ENCODE measurements at regions not wholly inside any gene's neighbourhood (a gene's known extent, or its start where the extent isn't known, plus 50 kb on each side); places are given as distances from the start of the nearest gene placed in this dataset.

DNA sequence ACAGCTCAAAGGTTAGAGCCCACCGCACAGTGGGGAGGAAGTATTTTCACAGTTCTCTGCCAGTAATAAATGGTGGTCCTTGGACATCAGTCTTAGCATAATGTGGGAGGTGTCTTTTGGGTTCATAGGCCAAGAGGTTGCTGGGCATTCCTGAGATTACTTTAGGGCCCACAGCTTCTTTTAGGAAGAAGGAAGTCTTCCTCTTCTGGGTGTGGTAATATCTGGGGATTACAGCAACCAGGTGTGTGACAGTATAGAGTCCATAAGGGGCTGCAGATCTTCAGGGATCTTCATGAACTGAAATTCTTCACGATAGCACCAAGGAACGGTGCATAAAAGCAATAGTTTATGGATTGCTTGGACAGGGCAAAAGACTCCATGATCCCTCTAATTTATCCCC lies 56.2 kb upstream of the PTGR2 start:
- ChIA-PET CTCF (no interaction called here), POLR2A (no interaction called here)
- intact Hi-C loops (cut with micrococcal nuclease), result no loop called here

GRCh38 chr14:73794146-73794545 lies 57.5 kb upstream of the PTGR2 start:
- CTCF ChIA-PET, result no interaction called here
- Mint-ChIP-seq H3K4me1 (peaks cover under 1% of the 10 kb centered on the region), H3K4me3 (no peak overlapping the region), H3K27ac (no peak overlapping the region), H3K9me3 (no peaks in the 10 kb centered on the region), H3K27me3 (no peaks in the 10 kb centered on the region), H3K36me3 (ENCODE audit: low read depth) (no peaks in the 10 kb centered on the region)
- DNase-seq (no peak), ATAC-seq (ENCODE audit: low read depth) (no peak)
- POLR2A ChIA-PET, result interaction anchor here (1.2 kb wide), 1 partner anchor 23 kb away, joined by 3 read pairs; no protein-coding TSS in a partner anchor
- intact Hi-C loops (cut with micrococcal nuclease), result no loop called here
- TF ChIP-seq, protein P1, sequence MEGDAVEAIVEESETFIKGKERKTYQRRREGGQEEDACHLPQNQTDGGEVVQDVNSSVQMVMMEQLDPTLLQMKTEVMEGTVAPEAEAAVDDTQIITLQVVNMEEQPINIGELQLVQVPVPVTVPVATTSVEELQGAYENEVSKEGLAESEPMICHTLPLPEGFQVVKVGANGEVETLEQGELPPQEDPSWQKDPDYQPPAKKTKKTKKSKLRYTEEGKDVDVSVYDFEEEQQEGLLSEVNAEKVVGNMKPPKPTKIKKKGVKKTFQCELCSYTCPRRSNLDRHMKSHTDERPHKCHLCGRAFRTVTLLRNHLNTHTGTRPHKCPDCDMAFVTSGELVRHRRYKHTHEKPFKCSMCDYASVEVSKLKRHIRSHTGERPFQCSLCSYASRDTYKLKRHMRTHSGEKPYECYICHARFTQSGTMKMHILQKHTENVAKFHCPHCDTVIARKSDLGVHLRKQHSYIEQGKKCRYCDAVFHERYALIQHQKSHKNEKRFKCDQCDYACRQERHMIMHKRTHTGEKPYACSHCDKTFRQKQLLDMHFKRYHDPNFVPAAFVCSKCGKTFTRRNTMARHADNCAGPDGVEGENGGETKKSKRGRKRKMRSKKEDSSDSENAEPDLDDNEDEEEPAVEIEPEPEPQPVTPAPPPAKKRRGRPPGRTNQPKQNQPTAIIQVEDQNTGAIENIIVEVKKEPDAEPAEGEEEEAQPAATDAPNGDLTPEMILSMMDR (IDR thresholded peaks at IDR 0.05), result no peak

More for the DNA sequence above, 56.2 kb upstream of the PTGR2 start:
- Mint-ChIP-seq H3K4me3 (no peak overlapping the region), H3K27me3 (no peaks in the 10 kb centered on the region), H3K27ac (no peak overlapping the region), H3K4me1 (no peaks in the 10 kb centered on the region), H3K9me3 (no peaks in the 10 kb centered on the region), H3K36me3 (ENCODE audit: low read depth) (no peaks in the 10 kb centered on the region)
- TF ChIP-seq, protein P1 (IDR thresholded peaks at IDR 0.05), result no peak
- no peak for DNase-seq
- ATAC-seq (ENCODE audit: low read depth), result no peak

GRCh38 chr14:73792481-73792880 lies 59.1 kb upstream of the PTGR2 start:
- peaks cover 2% of the 10 kb centered on the region for H3K36me3 Mint-ChIP-seq (ENCODE audit: low read depth)
- ATAC-seq (ENCODE audit: low read depth) (no peak), DNase-seq (no peak)
- H3K4me1 Mint-ChIP-seq, result peaks cover 17% of the 10 kb centered on the region
- CTCF ChIA-PET, result interaction anchor here (0.9 kb wide), 1 partner anchor 32 kb away, joined by 4 read pairs; no protein-coding TSS in a partner anchor
- H3K9me3 Mint-ChIP-seq, result no peaks in the 10 kb centered on the region
- no peak overlapping the region for H3K4me3 Mint-ChIP-seq
- no peaks in the 10 kb centered on the region for H3K27me3 Mint-ChIP-seq
- POLR2A ChIA-PET, result interaction anchor here (1.3 kb wide), 1 partner anchor 35 kb away, joined by 3 read pairs; no protein-coding TSS in a partner anchor
- intact Hi-C loops (cut with micrococcal nuclease), result no loop called here
- H3K27ac Mint-ChIP-seq, result no peak overlapping the region
- TF ChIP-seq, protein P1 (IDR thresholded peaks at IDR 0.05), result no peak

GRCh38 chr14:73789989-73790581 lies 61.5 kb upstream of the PTGR2 start:
- Mint-ChIP-seq H3K36me3 (ENCODE audit: low read depth) (peaks cover 2% of the 10 kb centered on the region), H3K27me3 (no peaks in the 10 kb centered on the region), H3K27ac (no peak overlapping the region), H3K4me1 (peaks cover 32% of the 10 kb centered on the region), H3K9me3 (no peaks in the 10 kb centered on the region), H3K4me3 (no peak overlapping the region)
- POLR2A ChIA-PET, result interaction anchor here (7.5 kb wide), 1 partner anchor 34 kb away, joined by 346 read pairs; a partner anchor contains a TSS
- DNase-seq (no peak), ATAC-seq (ENCODE audit: low read depth) (no peak)
- intact Hi-C loops (cut with micrococcal nuclease), result no loop called here
- CTCF ChIA-PET, result interaction anchor here (1.1 kb wide), 1 partner anchor 12 kb away, joined by 5 read pairs; no protein-coding TSS in a partner anchor
- TF ChIP-seq, protein P1 (IDR thresholded peaks at IDR 0.05), result no peak

DNA sequence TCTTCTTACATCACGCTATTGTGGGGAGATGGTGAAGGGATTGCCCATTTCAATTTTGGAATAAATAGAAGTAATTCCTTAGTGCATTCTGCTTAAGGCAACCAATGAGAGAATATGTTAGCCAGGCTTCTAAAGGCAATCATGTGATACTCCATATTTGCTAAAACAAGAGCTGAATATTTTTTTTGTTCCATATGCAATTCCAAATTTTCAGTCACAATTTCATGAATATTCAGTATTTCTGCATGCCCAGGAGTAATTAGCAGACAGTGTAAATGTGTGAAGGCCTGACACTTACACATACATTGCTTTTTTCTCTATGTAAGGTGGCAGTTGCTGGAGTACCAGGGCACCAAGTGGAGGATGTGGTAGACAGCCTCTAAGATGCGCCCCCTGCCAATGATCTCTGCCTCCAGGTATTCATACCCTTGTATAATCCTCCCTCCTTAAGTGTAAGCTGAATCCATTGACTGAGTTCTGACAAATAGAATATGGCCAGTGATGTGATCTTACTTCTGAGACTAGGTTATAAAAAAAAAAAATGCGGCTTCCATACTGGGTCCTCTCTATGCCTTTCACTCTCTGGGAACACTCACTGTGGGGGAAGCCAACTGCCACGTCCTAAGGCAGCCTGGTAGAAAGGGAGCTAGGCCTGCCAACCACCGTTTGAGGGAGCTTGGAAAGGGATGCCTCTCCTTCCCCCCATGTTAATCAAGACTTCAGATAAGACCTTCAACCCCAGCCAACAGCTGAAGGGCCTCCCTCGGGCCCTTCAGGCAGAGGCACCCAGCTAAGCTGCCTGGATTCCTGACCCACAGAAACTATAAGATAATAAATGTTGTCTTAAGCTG lies 62.7 kb upstream of the PTGR2 start:
- H3K9me3 Mint-ChIP-seq, result no peaks in the 10 kb centered on the region
- H3K4me1 Mint-ChIP-seq, result peaks cover 44% of the 10 kb centered on the region
- POLR2A ChIA-PET, result interaction anchor here (0.6 to 8.0 kb wide), 5 partner anchors 7 to 60 kb away, joined by 3 to 346 read pairs (median 20); a partner anchor contains a TSS
- TF ChIP-seq, protein P1 (IDR thresholded peaks at IDR 0.05), result no peak
- peaks cover 2% of the 10 kb centered on the region for H3K36me3 Mint-ChIP-seq (ENCODE audit: low read depth)
- H3K4me3 Mint-ChIP-seq, result peak overlapping the region; percentile 19
- intact Hi-C loops (cut with micrococcal nuclease), result no loop called here
- peak overlapping the region; percentile 96 for H3K27ac Mint-ChIP-seq
- CTCF ChIA-PET, result interaction anchor here (1.1 to 4.5 kb wide), 2 partner anchors 11 to 60 kb away, joined by 5 to 32 read pairs; no protein-coding TSS in a partner anchor
- ATAC-seq (ENCODE audit: low read depth), result no peak
- H3K27me3 Mint-ChIP-seq, result no peaks in the 10 kb centered on the region
- no peak for DNase-seq
